ENCODE measurements at regions not wholly inside any gene's neighbourhood (a gene's known extent, or its start where the extent isn't known, plus 50 kb on each side); places are given as distances from the start of the nearest gene placed in this dataset.

DNA sequence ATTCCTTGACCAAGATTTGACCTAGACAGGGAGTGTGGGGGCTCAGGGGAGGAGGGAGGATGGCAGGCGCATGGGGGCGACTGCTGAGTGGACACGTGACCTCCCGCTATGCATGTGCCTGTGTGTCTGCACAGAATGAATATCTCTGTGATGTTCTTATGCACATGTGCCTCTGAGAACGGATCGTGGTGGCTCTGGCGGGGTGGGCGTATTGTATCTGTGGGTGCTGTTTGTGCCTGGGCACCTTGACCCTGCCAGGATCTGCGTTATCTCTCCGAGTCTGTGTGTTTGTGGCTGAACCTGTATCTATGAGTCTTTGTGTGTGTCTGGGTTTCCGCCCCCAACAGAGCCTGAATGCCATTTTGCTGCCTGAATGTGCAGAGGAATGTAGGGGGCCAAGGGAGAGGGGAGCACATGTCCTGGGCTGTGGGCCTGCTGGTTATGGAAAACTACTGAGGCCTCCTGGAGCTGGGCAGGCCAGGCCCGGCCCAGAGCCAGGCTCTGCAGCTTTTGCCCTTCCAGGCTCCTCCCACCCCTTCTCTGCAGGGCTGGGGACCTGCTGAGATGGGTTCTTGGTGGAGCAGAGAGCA, 102.5 kb downstream of the EBNA1BP2 start (continued):
- no peak for TF ChIP-seq TCF12 (IDR thresholded peaks at IDR 0.05)
- TF ChIP-seq TCF12 (CRISPR knock-in tag; IDR thresholded peaks at IDR 0.05), result no peak
- no peak for TF ChIP-seq MTA3 (CRISPR knock-in tag; IDR thresholded peaks at IDR 0.05)
- no peak for TF ChIP-seq KDM5A (IDR thresholded peaks at IDR 0.05; ENCODE audit: borderline replicate concordance, low read length)
- no peak for TF ChIP-seq KAT7 (CRISPR knock-in tag; IDR thresholded peaks at IDR 0.05; ENCODE audit: borderline replicate concordance)
- TF ChIP-seq HNF1A (IDR thresholded peaks at IDR 0.05; ENCODE audit: low read depth), result no peak
- peak; percentile 65; the same call in 1 of the 2 replicates for TF ChIP-seq HNF1A (CRISPR knock-in tag; IDR thresholded peaks at IDR 0.05; ENCODE audit: borderline replicate concordance)
- TF ChIP-seq CENPT (CRISPR knock-in tag; IDR thresholded peaks at IDR 0.05; ENCODE audit: low read depth), result no peak
- peak; percentile 33 for TF ChIP-seq XRCC5 (optimal IDR thresholded peaks at IDR 0.05; ENCODE audit: low read length)
- no peak for TF ChIP-seq ZBTB2 (CRISPR knock-in tag; IDR thresholded peaks at IDR 0.05; ENCODE audit: low read depth)
- TF ChIP-seq TAF1 (CRISPR knock-in tag; IDR thresholded peaks at IDR 0.05), result no peak
- peak; percentile 71 for TF ChIP-seq MYC (CRISPR knock-in tag; IDR thresholded peaks at IDR 0.05; ENCODE audit: borderline replicate concordance)
- peak; percentile 21; the same call in 1 of the 2 replicates for TF ChIP-seq SOX5 (CRISPR knock-in tag; IDR thresholded peaks at IDR 0.05; ENCODE audit: borderline replicate concordance)
- TF ChIP-seq ZNF670 (CRISPR knock-in tag; IDR thresholded peaks at IDR 0.05; ENCODE audit: borderline replicate concordance), result no peak
- no peak for TF ChIP-seq ARID3A (IDR thresholded peaks at IDR 0.05; ENCODE audit: low read depth, low read length)
- TF ChIP-seq HIVEP1 (CRISPR knock-in tag; IDR thresholded peaks at IDR 0.05), result no peak
- peak; percentile 93 for TF ChIP-seq HNRNPL (IDR thresholded peaks at IDR 0.05; ENCODE audit: low read depth, low read length)
- peak; percentile 14; the same call in 1 of the 2 replicates for TF ChIP-seq SP5 (CRISPR knock-in tag; IDR thresholded peaks at IDR 0.05; ENCODE audit: borderline replicate concordance, low read depth)
- 0 out of 2 replicates have a peak, but pooled peaks have one; percentile 42 for TF ChIP-seq ARNTL (CRISPR knock-in tag; IDR thresholded peaks at IDR 0.05)
- no peak for TF ChIP-seq PTBP1 (IDR thresholded peaks at IDR 0.05; ENCODE audit: low read depth, low read length, poor library complexity, severe bottlenecking)
- no peak for TF ChIP-seq ZNF350 (CRISPR knock-in tag; IDR thresholded peaks at IDR 0.05; ENCODE audit: borderline replicate concordance, low read depth)
- TF ChIP-seq, protein P1, sequence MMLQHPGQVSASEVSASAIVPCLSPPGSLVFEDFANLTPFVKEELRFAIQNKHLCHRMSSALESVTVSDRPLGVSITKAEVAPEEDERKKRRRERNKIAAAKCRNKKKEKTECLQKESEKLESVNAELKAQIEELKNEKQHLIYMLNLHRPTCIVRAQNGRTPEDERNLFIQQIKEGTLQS (CRISPR knock-in tag; IDR thresholded peaks at IDR 0.05), result no peak
- TF ChIP-seq YEATS4 (CRISPR knock-in tag; IDR thresholded peaks at IDR 0.05; ENCODE audit: borderline replicate concordance), result peak; percentile 23; the same call in 1 of the 2 replicates
- 0 out of 2 replicates have a peak, but pooled peaks have one; percentile 18 for TF ChIP-seq MLX (CRISPR knock-in tag; IDR thresholded peaks at IDR 0.05)

All from HepG2 (cell line).